COLO829 (cell line): ENCODE measurements at regions not wholly inside any gene's neighbourhood (a gene's known extent, or its start where the extent isn't known, plus 50 kb on each side); places are given as distances from the start of the nearest gene placed in this dataset.

Experiments
- DNase-seq: peaks from one replicate; pipeline ENCODE4 v3.0.0; 2012; ENCODE audit warnings: low spot score

- DNase-seq: no peak
Observed at GRCh38 chr2:239530749-239531316, 130.0 kb upstream of the HDAC4 start.

- no peak for DNase-seq
Observed at GRCh38 chr2:239529313-239530015, 128.6 kb upstream of the HDAC4 start.

- no peak for DNase-seq
Observed at GRCh38 chr2:239528883-239529282, 128.1 kb upstream of the HDAC4 start.

- DNase-seq: no peak
Observed at GRCh38 chr2:239528146-239528545, 127.3 kb upstream of the HDAC4 start.

GRCh38 chr2:239526666-239527415 is 126.0 kb upstream of the HDAC4 start:
- no peak for DNase-seq

GRCh38 chr2:239526038-239526437 is 125.2 kb upstream of the HDAC4 start:
- DNase-seq: no peak

- DNase-seq: no peak
Observed at GRCh38 chr2:239523954-239524330, 123.1 kb upstream of the HDAC4 start.

- DNase-seq: no peak
Observed at GRCh38 chr2:239523147-239523953, 122.5 kb upstream of the HDAC4 start.

- no peak for DNase-seq
Observed at GRCh38 chr2:239522740-239523119, 121.9 kb upstream of the HDAC4 start.

- DNase-seq: no peak
Observed at GRCh38 chr2:239522002-239522739, 121.4 kb upstream of the HDAC4 start.

- no peak for DNase-seq
Observed at GRCh38 chr2:239521518-239521815, 120.6 kb upstream of the HDAC4 start.

- DNase-seq: no peak
Observed at GRCh38 chr2:239520811-239521517, 120.1 kb upstream of the HDAC4 start.

- no peak for DNase-seq
Observed at GRCh38 chr2:239519921-239520585, 119.2 kb upstream of the HDAC4 start.

- DNase-seq: no peak
Observed at GRCh38 chr2:239519089-239519920, 118.5 kb upstream of the HDAC4 start.

GRCh38 chr2:239518286-239519088 is 117.7 kb upstream of the HDAC4 start:
- DNase-seq: no peak

GRCh38 chr2:239517686-239518085 is 116.9 kb upstream of the HDAC4 start:
- DNase-seq: no peak

GRCh38 chr2:239516954-239517305 is 116.1 kb upstream of the HDAC4 start:
- no peak for DNase-seq

- no peak for DNase-seq
Observed at GRCh38 chr2:239516286-239516953, 115.6 kb upstream of the HDAC4 start.
